Nephron progenitor cell (in vitro differentiated cells): ENCODE measurements at regions not wholly inside any gene's neighbourhood (a gene's known extent, or its start where the extent isn't known, plus 50 kb on each side); places are given as distances from the start of the nearest gene placed in this dataset.

Experiments used
- DNase-seq: peaks from one replicate; pipeline ENCODE4 v3.0.0; 2021
- H3K27ac Mint-ChIP-seq: 2 replicates; pipeline ENCODE4 v1.8.0; 2021; ENCODE audit warnings: mild to moderate bottlenecking, moderate library complexity, mixed read lengths
- H3K27me3 Mint-ChIP-seq: 2 replicates; pipeline ENCODE4 v1.8.0; 2021; ENCODE audit warnings: mild to moderate bottlenecking, low read depth, mixed read lengths; ENCODE audit not compliant: poor library complexity
- H3K36me3 Mint-ChIP-seq: 2 replicates; pipeline ENCODE4 v1.8.0; 2021; ENCODE audit warnings: low read depth, mixed read lengths
- H3K4me1 Mint-ChIP-seq: 2 replicates; pipeline ENCODE4 v1.8.0; 2021; ENCODE audit warnings: mixed read lengths
- H3K4me3 Mint-ChIP-seq: 2 replicates; pipeline ENCODE4 v1.8.0; 2021; ENCODE audit warnings: mild to moderate bottlenecking, moderate library complexity, mixed read lengths
- H3K9me3 Mint-ChIP-seq: 2 replicates; pipeline ENCODE4 v1.8.0; 2021; ENCODE audit warnings: mild to moderate bottlenecking, moderate library complexity, mixed read lengths
- TF ChIP-seq, protein P1 (sequence below): fragments of 200-600 bp; sonication (generic); IDR thresholded peaks from 2 replicates; pipeline ENCODE4 v1.5.0; 2021; ENCODE audit warnings: antibody characterized with exemption

DNA sequence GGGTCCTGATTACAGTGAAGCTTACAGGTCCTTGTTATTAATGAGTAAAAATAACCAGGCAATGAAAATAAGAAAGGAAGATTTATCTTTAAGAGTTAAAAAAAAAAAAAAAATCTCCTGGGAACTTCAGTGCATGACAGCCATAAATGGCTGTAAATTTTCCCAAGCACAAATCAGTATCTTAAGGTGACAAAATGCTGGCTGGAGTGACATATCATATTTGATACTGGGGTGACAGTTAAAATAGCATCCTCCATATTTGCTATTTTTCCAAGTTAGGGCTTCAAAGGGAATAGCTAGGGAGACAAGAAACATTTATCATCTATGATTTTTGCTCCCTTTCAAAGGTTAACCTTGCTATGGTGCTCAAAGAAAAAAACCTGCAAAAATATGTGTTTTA lies 226.6 kb downstream of the PRDM2 start:
- H3K36me3 Mint-ChIP-seq, result no peaks in the 10 kb centered on the region
- no peaks in the 10 kb centered on the region for H3K9me3 Mint-ChIP-seq
- no peak overlapping the region for H3K27ac Mint-ChIP-seq
- peaks cover 14% of the 10 kb centered on the region for H3K4me1 Mint-ChIP-seq
- no peak overlapping the region for H3K4me3 Mint-ChIP-seq
- peaks cover 64% of the 10 kb centered on the region for H3K27me3 Mint-ChIP-seq
- DNase-seq, result no peak
- TF ChIP-seq, protein P1, sequence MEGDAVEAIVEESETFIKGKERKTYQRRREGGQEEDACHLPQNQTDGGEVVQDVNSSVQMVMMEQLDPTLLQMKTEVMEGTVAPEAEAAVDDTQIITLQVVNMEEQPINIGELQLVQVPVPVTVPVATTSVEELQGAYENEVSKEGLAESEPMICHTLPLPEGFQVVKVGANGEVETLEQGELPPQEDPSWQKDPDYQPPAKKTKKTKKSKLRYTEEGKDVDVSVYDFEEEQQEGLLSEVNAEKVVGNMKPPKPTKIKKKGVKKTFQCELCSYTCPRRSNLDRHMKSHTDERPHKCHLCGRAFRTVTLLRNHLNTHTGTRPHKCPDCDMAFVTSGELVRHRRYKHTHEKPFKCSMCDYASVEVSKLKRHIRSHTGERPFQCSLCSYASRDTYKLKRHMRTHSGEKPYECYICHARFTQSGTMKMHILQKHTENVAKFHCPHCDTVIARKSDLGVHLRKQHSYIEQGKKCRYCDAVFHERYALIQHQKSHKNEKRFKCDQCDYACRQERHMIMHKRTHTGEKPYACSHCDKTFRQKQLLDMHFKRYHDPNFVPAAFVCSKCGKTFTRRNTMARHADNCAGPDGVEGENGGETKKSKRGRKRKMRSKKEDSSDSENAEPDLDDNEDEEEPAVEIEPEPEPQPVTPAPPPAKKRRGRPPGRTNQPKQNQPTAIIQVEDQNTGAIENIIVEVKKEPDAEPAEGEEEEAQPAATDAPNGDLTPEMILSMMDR, result no peak

DNA sequence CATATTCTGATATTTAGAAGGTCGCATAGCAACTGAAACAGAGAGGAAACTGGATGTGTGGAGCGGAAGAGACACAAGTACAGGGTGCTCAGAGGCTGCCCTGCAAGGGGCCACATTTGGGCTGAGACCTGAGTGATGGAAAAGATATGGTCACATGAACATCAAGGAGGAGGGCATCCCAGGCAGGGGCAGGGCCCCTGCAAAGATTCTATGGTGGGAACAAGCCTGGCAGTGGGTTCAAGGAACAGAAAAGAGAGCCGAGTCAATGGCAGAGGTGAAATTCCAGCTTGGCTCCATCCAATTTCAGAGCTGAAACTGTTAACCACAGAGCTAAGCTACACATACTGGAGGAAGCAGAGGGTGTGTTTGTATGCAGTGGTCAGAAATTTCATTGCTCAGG lies 227.7 kb downstream of the PRDM2 start:
- Mint-ChIP-seq H3K9me3 (no peaks in the 10 kb centered on the region), H3K4me1 (peaks cover 6% of the 10 kb centered on the region), H3K27me3 (peaks cover 59% of the 10 kb centered on the region), H3K36me3 (no peaks in the 10 kb centered on the region), H3K4me3 (no peak overlapping the region), H3K27ac (no peak overlapping the region)
- TF ChIP-seq, protein P1, result no peak
- no peak for DNase-seq

DNA sequence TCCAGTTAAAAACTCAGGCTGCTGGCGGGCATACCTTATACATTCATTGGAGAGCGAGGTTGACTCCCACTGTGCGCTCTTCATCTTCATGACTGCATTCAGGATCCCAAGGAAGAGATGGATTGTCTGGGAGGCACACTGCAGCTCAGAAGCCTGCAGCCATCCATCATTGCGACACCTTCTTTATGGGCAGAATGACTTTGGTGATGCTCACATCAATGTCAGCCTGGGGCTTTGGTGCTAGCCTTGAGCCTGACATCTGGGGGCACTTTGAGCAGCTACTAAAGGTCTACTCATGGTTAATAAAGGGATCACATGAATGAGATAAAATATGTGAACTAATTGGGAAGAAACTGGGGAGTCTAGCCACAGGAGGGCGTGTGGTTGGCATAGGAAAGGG lies 229.3 kb downstream of the PRDM2 start:
- Mint-ChIP-seq H3K9me3 (no peaks in the 10 kb centered on the region), H3K27ac (no peak overlapping the region), H3K4me1 (peaks cover 5% of the 10 kb centered on the region), H3K27me3 (peaks cover 55% of the 10 kb centered on the region), H3K4me3 (no peak overlapping the region), H3K36me3 (no peaks in the 10 kb centered on the region)
- no peak for DNase-seq
- TF ChIP-seq, protein P1, result no peak

DNA sequence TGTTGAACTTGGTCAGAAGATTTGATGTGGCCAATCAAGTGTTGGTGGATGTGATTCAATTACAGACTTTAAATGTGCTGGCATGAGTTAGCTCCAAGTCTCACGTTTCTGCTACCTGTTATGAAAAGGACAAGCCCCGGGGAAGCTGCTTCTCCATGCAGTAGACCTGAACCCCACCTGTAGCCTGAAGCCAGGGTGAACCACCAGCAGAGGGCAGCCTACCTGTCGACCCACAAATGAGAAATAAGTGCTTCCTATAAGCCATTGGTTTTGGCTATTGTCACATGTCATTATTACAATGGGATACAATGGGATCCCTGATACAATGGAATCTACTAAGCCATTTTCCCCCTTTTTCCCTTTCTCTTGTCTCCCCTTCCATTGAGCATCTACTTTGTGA lies 230.2 kb downstream of the PRDM2 start:
- peak; percentile 25 for DNase-seq
- Mint-ChIP-seq H3K4me3 (no peak overlapping the region), H3K4me1 (peaks cover 5% of the 10 kb centered on the region), H3K27ac (no peak overlapping the region), H3K27me3 (peaks cover 56% of the 10 kb centered on the region), H3K9me3 (no peaks in the 10 kb centered on the region), H3K36me3 (no peaks in the 10 kb centered on the region)
- TF ChIP-seq, protein P1, result no peak

DNA sequence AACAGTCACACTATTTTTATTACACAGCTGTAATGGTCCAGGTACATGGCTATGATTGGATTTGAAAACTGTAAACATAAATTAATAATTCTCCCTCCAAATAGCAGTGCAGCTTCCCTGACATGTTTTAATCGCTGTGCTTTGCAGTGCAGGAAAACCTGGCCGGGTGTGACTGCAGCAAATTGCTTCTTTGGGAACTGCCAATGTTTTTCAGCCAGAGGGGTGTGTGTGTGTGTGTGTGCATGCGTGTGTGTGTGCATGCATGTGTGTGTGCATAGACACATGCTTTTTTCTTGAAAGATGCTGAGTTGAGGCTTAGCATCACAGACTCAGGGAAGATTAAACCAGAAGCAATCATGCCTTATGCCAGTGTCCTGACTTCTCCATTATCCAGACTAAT lies 231.2 kb downstream of the PRDM2 start:
- H3K4me1 Mint-ChIP-seq, result peaks cover 5% of the 10 kb centered on the region
- no peaks in the 10 kb centered on the region for H3K9me3 Mint-ChIP-seq
- no peak for DNase-seq
- TF ChIP-seq, protein P1, result no peak
- H3K4me3 Mint-ChIP-seq, result no peak overlapping the region
- H3K27ac Mint-ChIP-seq, result no peak overlapping the region
- H3K36me3 Mint-ChIP-seq, result no peaks in the 10 kb centered on the region
- H3K27me3 Mint-ChIP-seq, result peaks cover 52% of the 10 kb centered on the region

DNA sequence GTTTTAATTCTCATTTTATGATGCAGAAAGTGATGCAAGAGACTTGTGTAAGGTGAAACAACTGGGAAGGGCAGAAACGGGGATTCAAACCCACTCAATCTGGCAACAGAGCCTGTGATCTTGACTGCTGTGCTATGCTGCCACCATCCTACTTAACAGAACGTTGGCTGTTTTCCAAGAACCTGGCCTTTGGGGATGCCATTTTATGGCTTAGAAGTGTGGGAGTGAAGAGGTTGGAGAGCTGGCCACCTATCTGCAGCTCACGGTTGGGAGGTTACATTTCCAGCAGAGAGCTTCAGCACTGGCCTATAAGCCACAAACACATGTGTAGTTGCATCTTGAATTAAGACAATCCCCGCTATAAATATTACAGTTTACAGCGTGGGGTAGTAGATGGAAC lies 235.3 kb downstream of the PRDM2 start:
- H3K9me3 Mint-ChIP-seq, result peaks cover under 1% of the 10 kb centered on the region
- H3K4me1 Mint-ChIP-seq, result no peaks in the 10 kb centered on the region
- no peak overlapping the region for H3K27ac Mint-ChIP-seq
- TF ChIP-seq, protein P1, result no peak
- no peak for DNase-seq
- H3K27me3 Mint-ChIP-seq, result peaks cover 27% of the 10 kb centered on the region
- H3K36me3 Mint-ChIP-seq, result no peaks in the 10 kb centered on the region
- no peak overlapping the region for H3K4me3 Mint-ChIP-seq
